Immature natural killer cell (primary cell): ENCODE measurements at regions not wholly inside any gene's neighbourhood (a gene's known extent, or its start where the extent isn't known, plus 50 kb on each side); places are given as distances from the start of the nearest gene placed in this dataset.

Experiments used
- DNase-seq, 3 donors: peaks; one replicate each; pipeline ENCODE4 v3.0.0; 2022; ENCODE audit warnings: mixed read lengths in 1 of 3
- H3K27ac Mint-ChIP-seq, 6 donors: one replicate each; pipeline ENCODE4 v1.8.0; 2020; ENCODE audit warnings: mixed read lengths in 6 of 6, mild to moderate bottlenecking in 5 of 6, inconsistent platforms in 4 of 6, moderate library complexity in 3 of 6
- H3K27me3 Mint-ChIP-seq, 3 donors: one replicate each; pipeline ENCODE4 v1.8.0; 2020 to 2021; ENCODE audit warnings: low read depth in 3 of 3, mild to moderate bottlenecking in 3 of 3, mixed read lengths in 3 of 3, moderate library complexity in 3 of 3, inconsistent platforms in 1 of 3
- H3K36me3 Mint-ChIP-seq, 3 donors: one replicate each; pipeline ENCODE4 v1.8.0; 2020; ENCODE audit warnings: mixed read lengths in 3 of 3, inconsistent platforms in 2 of 3, mild to moderate bottlenecking in 2 of 3
- H3K4me1 Mint-ChIP-seq, 2 donors: one replicate each; pipeline ENCODE4 v1.8.0; 2020; ENCODE audit warnings: inconsistent platforms in 2 of 2, mild to moderate bottlenecking in 2 of 2, mixed read lengths in 2 of 2, moderate library complexity in 1 of 2
- H3K4me3 Mint-ChIP-seq, 5 donors: one replicate each; pipeline ENCODE4 v1.8.0; 2020; ENCODE audit warnings: mild to moderate bottlenecking in 5 of 5, mixed read lengths in 5 of 5, inconsistent platforms in 3 of 5, moderate library complexity in 3 of 5
- H3K9me3 Mint-ChIP-seq, 6 donors: one replicate each; pipeline ENCODE4 v1.8.0; 2020; ENCODE audit warnings: mild to moderate bottlenecking in 6 of 6, mixed read lengths in 6 of 6, inconsistent platforms in 4 of 6, moderate library complexity in 3 of 6

DNA sequence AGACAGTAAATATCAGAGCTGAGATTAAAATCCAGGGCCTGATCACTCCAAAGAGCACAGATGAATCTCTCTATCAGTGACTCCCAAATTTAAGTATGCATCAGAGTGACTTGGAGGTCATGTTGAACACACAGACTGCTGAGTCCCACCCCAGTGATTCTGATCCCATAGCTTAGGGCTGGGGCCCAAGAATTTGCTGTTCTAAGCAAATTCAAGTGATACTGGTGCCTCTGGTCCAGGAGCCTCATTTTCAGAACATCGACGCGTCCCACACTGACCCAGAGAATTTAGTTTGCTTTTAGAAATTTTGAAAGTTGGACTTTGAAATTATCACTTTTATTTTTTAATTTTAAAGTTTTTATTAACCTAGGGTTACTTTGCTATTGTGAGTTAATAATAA, 72.7 kb upstream of the NETO1 start:
- Mint-ChIP-seq H3K36me3 (peaks cover 0 to 3% (median 0%) of the 10 kb centered on the region in 3 donors), H3K4me1 (no peaks in the 10 kb centered on the region), H3K27me3 (peaks cover 0 to 2% (median 0%) of the 10 kb centered on the region in 3 donors), H3K27ac (no peak overlapping the region), H3K4me3 (no peak overlapping the region), H3K9me3 (peaks cover 7 to 46% (median 17%) of the 10 kb centered on the region in 6 donors)
- no peak for DNase-seq

DNA sequence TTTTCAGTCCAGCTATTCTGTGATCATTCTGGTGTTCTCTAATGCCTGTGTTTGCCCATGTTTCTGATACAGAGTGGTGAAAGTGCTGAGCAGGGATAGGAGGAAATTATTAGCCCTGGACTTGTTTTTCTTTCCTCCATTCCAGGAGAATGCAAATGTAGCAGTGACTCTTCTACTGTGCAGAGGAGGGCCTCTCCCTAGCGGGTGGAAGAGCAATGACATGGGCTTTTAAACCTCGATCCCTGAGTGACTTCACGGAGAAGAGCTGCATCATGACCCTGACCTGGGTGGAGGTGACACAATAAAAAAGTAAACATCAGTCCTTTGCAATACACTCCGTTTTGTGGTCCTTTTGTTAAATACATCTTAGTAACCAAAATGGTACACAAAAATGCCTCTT, 68.0 kb upstream of the NETO1 start:
- no peak overlapping the region for H3K4me3 Mint-ChIP-seq
- H3K27me3 Mint-ChIP-seq: no peaks in the 10 kb centered on the region
- peaks cover 0 to 3% (median 0%) of the 10 kb centered on the region in 3 donors for H3K36me3 Mint-ChIP-seq
- no peak overlapping the region for H3K27ac Mint-ChIP-seq
- H3K9me3 Mint-ChIP-seq: peaks cover 10 to 40% (median 19%) of the 10 kb centered on the region in 6 donors
- no peaks in the 10 kb centered on the region for H3K4me1 Mint-ChIP-seq
- DNase-seq: no peak

DNA sequence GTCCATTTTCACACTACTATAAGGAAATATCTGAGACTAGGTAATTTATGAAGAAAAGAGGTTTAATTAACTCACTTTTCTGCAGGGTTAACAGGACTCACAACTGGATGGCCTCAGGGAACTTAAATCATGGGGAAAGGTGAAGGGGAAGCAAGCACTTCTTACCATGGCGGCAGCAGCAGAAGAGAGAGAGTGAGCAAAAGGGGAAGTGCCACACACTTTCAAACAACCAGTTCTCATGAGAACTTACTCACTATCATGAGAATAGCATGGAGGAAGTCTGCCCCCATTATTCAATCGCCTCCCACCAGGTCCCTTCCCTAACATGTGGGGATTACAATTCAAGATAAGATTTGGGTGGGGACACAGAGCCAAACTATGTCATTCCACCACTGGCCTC, 55.1 kb upstream of the NETO1 start:
- H3K4me1 Mint-ChIP-seq: no peaks in the 10 kb centered on the region
- peaks cover 0 to 3% (median 0%) of the 10 kb centered on the region in 3 donors for H3K36me3 Mint-ChIP-seq
- H3K9me3 Mint-ChIP-seq: peaks cover 25 to 77% (median 47%) of the 10 kb centered on the region in 6 donors
- H3K4me3 Mint-ChIP-seq: no peak overlapping the region
- H3K27ac Mint-ChIP-seq: no peak overlapping the region
- DNase-seq: no peak
- peaks cover 0 to 4% (median 0%) of the 10 kb centered on the region in 3 donors for H3K27me3 Mint-ChIP-seq
